Mucosa of descending colon (tissue), 3 donors: ENCODE measurements at regions not wholly inside any gene's neighbourhood (a gene's known extent, or its start where the extent isn't known, plus 50 kb on each side); places are given as distances from the start of the nearest gene placed in this dataset.

Experiments
- ATAC-seq: fragments of 200-7000 bp; cut with Tn5 transposase; one replicate; pipeline ENCODE4 v1.9.1; 2020; ENCODE audit warnings: mild to moderate bottlenecking, moderate library complexity
- DNase-seq, 3 donors: peaks; one replicate each; pipeline ENCODE4 v3.0.0-alpha.2; 2020
- H3K36me3 ChIP-seq: fragments of 200-600 bp; one replicate; pipeline ENCODE4 v1.8.0; 2021; ENCODE audit warnings: low read depth, mild to moderate bottlenecking
- H3K4me1 ChIP-seq: fragments of 200-600 bp; one replicate; pipeline ENCODE4 v1.8.0; 2021; ENCODE audit warnings: low read depth, mild to moderate bottlenecking
- H3K4me3 ChIP-seq: fragments of 200-600 bp; one replicate; pipeline ENCODE4 v1.8.0; 2021; ENCODE audit warnings: mild to moderate bottlenecking
- H3K9me3 ChIP-seq: fragments of 200-600 bp; one replicate; pipeline ENCODE4 v1.8.0; 2021; ENCODE audit warnings: mild to moderate bottlenecking
- intact Hi-C, 2 donors: fragments of 100-400 bp; cut with DNase I in 1 of 2; cut with micrococcal nuclease in 1 of 2; formaldehyde crosslinking; loops; one replicate each; pipeline versions ENCODE4 v1.11.0 to v1.11.1; 2022; cut with DNase I, micrococcal nuclease
- TF ChIP-seq, protein P1 (sequence below): fragments of 200-600 bp; IDR thresholded peaks from one replicate; pipeline ENCODE4 v1.8.0; 2022; ENCODE audit warnings: antibody characterized with exemption, mild to moderate bottlenecking
- donor health status: DM: no; HTN: no; CAD: no; lungs with moderate emphysema.
- donor health status: DM: no; HTN: no; CAD: no.
- donor health status: DM: no; HTN: yes; CAD: no.

DNA sequence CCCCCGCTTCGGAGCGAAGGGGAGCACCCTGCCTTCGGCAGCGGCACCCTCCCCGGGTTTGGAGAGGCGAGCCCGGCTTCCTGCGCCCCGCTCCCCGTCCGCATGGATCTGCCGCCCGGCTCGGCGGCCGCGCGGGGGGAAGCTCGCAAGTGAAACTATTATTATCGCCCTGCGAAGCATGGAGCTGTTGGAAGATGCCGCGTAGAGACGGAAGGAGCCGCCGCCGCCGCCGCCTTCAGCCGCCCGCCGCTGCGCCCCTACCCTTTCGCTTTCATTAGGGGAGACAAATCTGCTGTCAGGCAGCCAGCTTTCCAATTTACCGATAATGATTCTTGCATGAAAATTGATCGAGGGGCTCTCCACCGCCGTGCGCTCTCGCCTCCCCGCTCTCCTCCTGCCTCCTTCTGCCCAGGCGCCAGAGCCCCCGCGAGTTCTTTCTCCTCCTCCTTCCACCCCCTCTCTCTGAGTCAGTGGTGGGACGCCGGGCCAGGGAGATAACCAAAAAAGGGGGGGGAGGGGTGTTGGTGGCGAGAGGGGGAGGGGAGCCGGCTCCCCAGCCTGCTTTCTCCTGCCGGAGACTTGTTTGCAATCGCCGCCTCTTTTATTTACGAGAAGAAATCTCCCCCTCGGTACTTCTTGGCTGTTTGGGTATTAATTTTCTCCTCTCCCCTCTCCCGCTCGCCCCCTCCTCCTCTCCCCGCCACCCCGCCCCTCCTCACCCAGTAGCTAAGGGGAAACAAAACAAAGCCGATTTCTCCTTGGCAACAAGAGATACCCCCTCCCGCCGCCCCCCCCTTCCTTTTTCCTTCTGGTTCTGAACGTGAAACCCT, 58.0 kb upstream of the GSE1 start:
- Histone ChIP-seq H3K4me3 (peak overlapping the region; percentile 88), H3K9me3 (no peaks in the 10 kb centered on the region), H3K36me3 (no peaks in the 10 kb centered on the region), H3K4me1 (peaks cover 31% of the 10 kb centered on the region)
- intact Hi-C loops: no loop called here
- TF ChIP-seq, protein P1, sequence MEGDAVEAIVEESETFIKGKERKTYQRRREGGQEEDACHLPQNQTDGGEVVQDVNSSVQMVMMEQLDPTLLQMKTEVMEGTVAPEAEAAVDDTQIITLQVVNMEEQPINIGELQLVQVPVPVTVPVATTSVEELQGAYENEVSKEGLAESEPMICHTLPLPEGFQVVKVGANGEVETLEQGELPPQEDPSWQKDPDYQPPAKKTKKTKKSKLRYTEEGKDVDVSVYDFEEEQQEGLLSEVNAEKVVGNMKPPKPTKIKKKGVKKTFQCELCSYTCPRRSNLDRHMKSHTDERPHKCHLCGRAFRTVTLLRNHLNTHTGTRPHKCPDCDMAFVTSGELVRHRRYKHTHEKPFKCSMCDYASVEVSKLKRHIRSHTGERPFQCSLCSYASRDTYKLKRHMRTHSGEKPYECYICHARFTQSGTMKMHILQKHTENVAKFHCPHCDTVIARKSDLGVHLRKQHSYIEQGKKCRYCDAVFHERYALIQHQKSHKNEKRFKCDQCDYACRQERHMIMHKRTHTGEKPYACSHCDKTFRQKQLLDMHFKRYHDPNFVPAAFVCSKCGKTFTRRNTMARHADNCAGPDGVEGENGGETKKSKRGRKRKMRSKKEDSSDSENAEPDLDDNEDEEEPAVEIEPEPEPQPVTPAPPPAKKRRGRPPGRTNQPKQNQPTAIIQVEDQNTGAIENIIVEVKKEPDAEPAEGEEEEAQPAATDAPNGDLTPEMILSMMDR: no peak
- peak; percentile 5 for ATAC-seq
- peak; percentile 68 to 82 (median 78) for DNase-seq

DNA sequence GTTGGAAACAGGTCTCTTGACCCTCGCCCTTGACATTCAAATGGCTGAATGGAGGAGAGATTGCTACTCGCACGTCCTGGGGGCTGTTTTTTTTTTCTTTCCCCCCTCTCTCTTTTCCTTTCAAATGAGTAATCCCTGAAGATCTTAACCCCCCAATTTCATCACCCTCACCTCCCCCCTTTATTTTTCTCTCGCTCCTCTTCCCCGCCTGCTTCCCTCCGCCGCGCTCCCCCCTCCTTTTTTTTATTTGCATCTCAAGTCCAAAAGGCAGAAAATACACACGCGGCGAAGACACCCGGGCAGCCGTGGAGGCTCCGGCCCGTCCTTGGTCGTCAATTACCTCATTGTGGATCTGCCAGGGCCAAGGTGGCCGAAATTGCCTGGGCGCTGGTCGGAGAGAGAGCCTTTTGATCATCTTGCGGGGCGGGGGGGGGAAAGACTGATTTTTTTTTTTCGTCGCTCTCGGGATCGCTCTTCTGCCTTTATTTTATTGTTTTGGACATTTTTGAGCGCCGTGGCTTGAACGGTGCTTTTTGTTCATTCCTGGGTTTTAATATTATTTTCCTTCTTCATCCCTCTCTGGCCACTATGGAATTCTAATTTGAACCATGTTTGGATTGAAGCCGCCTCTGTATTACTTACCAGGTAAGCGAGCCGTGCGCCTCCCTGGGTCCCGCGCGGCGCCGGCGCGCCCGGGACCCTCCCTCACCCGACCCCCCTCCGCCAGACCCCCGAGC, 57.2 kb upstream of the GSE1 start:
- intact Hi-C loops: no loop called here
- Histone ChIP-seq H3K9me3 (no peaks in the 10 kb centered on the region), H3K4me1 (peaks cover 38% of the 10 kb centered on the region), H3K36me3 (no peaks in the 10 kb centered on the region), H3K4me3 (peak overlapping the region; percentile 88)
- TF ChIP-seq, protein P1: no peak
- ATAC-seq (no peak), DNase-seq (peak; percentile 78 to 84 (median 81))

DNA sequence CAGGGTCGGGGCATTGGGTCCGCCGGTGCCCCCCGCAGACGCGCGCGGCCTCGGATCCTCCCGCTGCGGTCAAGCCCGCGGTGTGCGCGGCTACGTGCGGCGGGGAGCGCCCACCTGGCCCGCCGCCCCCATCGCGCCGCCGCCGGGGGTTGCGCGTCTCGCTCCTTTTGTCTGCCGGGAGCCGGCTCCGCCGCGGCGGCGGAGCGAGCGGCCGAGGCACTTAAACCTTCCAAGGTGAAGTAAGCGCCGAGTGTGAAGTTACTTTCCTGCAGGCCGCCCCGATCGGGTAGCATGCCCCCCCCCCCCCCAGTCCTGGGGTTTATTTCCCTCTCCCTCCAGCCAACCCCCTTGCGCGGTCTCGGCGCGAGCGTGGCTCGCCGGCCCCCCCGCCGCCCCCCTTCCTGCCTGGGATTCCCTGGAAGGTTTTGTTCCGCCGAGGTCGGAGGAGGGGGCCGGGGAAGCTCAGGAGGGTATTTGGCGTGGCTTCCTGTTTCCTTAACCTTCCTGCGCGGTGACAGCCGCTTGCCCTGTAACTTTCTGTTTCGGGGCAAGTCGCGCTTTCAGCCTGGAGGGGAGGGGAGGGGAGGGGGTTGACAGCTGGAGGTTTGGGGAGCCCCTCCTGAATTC, 56.6 kb upstream of the GSE1 start:
- Histone ChIP-seq H3K36me3 (no peaks in the 10 kb centered on the region), H3K4me3 (peak overlapping the region; percentile 88), H3K4me1 (peaks cover 40% of the 10 kb centered on the region), H3K9me3 (no peaks in the 10 kb centered on the region)
- peak; percentile 71 to 87 (median 79) for DNase-seq
- ATAC-seq: peak; percentile 8
- TF ChIP-seq, protein P1: no peak
- intact Hi-C loops: no loop called here

DNA sequence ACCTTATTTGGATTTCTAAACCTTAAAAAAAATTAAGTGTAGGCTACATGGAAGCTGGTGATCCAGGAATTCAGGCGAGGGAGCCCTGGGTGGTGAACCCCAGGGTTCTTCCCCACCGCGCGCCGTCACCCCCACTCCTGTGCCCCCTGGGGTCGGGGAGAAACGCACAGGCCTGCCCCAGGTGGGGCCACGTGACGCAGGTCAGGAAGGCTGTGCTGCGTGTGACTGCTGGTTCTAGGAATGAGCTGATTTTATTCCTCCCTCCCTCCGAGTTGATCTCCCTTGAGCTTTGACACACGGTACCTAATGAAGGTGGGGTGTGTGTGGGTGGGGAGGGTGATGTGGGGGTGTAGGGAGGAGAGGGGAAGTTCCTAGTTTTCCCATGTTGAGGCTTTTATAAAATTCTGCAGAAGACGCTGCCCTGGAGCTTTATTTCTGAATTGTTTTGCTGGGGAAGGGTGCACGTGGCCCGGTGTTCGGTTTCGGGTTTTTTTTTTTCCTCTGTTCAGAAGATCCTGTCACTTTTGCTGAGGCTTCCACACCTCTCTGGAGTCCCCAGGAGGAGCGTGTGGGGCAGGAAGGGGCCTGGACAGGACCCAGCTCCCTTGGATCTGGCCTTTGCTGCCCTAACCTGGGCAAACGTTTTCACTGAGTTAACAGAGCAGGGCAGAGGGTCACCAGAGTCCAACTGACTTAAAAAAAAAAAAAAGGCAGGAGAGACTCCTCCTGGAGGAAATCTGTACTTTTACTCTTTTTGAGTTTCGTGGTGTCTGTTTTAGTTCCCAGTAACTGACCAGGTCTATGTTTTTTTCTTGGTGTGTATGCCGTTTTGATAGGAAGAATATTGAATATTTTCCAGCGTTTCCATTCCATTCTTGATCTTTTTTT, 55.8 kb upstream of the GSE1 start:
- H3K4me1 ChIP-seq: peaks cover 40% of the 10 kb centered on the region
- TF ChIP-seq, protein P1: no peak
- DNase-seq (peak; percentile 72 to 83 (median 78)), ATAC-seq (peak; percentile 19)
- H3K4me3 ChIP-seq: peak overlapping the region; percentile 88
- no peaks in the 10 kb centered on the region for H3K9me3 ChIP-seq
- H3K36me3 ChIP-seq: no peaks in the 10 kb centered on the region
- intact Hi-C loops: no loop called here
